ENCODE measurements at regions not wholly inside any gene's neighbourhood (a gene's known extent, or its start where the extent isn't known, plus 50 kb on each side); places are given as distances from the start of the nearest gene placed in this dataset.

GRCh38 chr2:13019781-13020180 lies 303.0 kb downstream of the TRIB2 start:
- TF ChIP-seq CTCF (IDR thresholded peaks at IDR 0.05), result no peak
- TF ChIP-seq POLR2A (IDR thresholded peaks at IDR 0.05), result no peak

All from testis (tissue), 2 donors.